Stimulated activated CD8-positive, alpha-beta memory T cell treated with anti-CD3 and anti-CD28 coated beads, Interleukin-12 subunit alpha, Interleukin-12 subunit beta, amount 100 ng/mL, for 1 hour (primary cell): ENCODE measurements at regions not wholly inside any gene's neighbourhood (a gene's known extent, or its start where the extent isn't known, plus 50 kb on each side); places are given as distances from the start of the nearest gene placed in this dataset.
"Not testable (repeated sequence)": the region's sequence is repeated elsewhere in the genome, so short reads cannot be mapped to it uniquely, and the experiment has no call there.

ENCODE experiments used
- DNase-seq: peaks from one replicate; pipeline ENCODE4 v3.0.0-alpha.2; 2020; ENCODE audit warnings: low read depth

DNA sequence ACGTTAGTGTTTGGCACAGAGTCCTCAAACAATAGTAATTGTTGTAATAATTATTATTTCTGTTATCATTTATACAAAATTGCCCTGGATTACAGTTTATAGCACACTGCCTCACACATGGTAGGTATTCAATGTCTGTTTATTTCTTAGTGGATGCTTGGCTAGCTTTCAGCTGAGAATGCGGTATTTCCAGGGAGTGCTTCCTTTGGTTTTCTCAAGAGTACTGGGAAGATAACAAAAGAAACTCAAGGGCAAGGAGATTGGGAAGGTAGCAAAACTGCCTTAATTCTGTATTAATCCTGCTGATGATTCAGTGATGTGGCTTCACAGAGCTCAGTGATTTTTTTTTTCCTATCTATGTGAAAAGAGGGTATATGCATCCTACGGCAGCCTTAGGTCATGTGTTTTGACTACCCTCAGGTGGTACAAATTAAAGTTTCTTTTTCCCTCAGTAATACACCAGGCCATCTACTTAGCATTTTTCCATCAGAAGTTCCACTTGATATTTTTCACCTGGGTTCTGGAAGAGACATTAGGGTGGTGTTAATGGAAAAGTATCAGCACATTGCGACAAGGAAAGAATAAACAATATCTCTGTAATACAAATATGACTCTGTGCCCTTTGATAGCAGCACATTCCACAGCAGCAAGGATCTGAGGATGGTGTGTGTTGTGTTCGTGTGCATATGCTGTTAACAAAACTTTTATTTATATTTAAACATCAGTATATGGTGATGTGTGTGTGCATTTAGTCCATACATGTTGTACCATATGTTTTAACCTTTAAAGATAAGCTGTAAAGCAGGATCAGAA is 124.3 kb upstream of the RASGEF1B start:
- DNase-seq, result no peak

DNA sequence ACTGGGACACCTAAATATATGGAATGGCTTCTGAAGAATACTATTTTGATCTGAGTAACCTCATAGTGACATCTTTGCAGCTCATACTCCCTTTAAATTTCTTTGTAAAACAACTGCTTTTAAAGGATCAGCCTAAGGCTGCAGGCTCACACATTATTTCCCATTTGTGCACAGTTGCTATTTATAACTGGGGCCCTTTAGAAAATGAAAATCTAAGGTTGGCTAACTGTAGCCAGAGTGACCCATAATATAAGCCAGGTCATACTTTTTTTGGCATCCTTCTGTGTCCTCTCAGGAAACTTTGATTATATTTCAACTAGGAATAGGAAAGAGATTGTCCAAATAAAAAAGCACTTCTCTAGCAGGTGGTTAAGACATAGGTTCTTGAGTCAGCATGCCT is 123.6 kb upstream of the RASGEF1B start:
- DNase-seq, result no peak

GRCh38 chr4:81594490-81595159 is 122.9 kb upstream of the RASGEF1B start:
- no peak for DNase-seq

- DNase-seq, result no peak
These were observed 121.0 kb upstream of the RASGEF1B start for GRCh38 chr4:81592701-81593100.

- DNase-seq, result no peak
These were observed 118.9 kb upstream of the RASGEF1B start for GRCh38 chr4:81590596-81590995.

DNA sequence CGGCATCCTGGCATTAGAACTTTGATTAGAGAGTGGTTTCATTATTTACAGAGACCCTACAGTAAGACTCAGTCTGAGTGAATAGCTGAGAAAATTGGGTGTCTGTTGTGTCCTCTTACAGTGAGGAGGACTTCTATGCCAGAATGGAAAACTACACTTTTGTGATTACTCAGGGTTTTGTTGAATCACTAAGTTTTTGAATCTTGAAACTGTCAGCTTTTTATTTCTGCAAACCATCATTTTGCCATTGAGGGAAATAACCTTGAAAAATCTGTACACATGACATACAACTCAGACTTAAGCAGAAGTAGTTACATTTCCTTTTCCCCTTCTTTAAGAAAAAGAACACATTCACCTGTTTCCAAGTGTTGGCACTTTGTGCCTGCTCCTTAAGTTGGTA is 117.6 kb upstream of the RASGEF1B start:
- no peak for DNase-seq

DNA sequence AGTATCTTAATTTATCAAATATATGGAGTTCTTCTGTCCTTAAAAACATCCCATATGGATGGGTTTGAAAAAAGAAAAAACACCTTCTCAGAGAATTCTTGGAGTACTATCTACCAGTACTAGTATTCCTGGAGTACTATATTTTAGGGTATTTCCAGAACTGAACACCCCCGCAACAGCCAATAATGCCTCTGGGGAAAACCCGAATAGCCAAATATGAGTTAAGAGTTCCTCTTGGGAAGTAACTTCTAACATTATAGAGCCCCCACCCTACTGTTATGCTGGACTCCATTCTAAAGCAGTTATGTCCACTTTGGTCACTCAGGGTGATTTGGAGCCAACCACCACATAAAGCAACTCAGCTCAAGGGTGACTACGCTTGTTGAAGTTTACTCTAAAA is 115.0 kb upstream of the RASGEF1B start:
- no peak for DNase-seq

DNA sequence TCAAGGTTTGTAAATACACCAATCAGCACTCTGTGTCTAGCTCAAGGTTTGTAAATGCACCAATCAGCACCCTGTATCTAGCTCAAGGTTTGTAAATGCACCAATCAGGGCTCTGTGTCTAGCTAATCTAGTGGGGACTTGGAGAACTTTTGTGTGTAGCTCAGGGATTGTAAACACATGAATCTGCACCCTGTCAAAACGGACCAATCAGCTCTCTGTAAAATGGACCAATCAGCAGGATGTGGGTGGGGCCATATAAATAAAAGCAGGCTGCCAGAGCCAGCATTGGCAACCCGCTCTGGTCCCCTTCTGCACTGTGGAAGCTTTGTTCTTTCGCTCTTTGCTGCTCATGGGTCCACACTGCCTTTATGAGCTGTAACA is 109.3 kb upstream of the RASGEF1B start:
- DNase-seq, result not testable (repeated sequence)

GRCh38 chr4:81580346-81580993 is 108.8 kb upstream of the RASGEF1B start:
- no peak for DNase-seq

- no peak for DNase-seq
These were observed 105.7 kb upstream of the RASGEF1B start for GRCh38 chr4:81577392-81577791.

GRCh38 chr4:81574991-81575390 is 103.3 kb upstream of the RASGEF1B start:
- DNase-seq, result no peak

- DNase-seq, result no peak
These were observed 102.1 kb upstream of the RASGEF1B start for GRCh38 chr4:81573840-81574239.

- no peak for DNase-seq
These were observed 100.7 kb upstream of the RASGEF1B start for GRCh38 chr4:81572402-81572801.

DNA sequence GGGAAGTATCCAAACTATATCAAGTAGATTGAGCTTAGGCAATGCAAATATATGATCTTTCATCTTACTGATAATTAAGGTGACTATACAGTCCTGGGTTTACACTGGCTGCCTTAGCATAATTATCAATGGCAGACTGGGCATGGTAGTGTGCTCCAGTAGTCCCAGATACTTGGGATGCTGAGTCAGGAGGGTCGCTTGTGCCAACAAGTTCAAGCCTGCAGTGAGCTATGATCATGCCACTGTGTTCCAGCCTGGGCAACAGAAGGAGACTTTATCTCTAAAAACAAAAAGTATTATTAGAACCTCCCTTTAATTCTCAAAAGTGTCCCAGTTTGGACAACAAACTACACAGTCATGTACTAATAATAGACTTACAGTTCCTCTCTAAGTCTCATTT is 99.4 kb upstream of the RASGEF1B start:
- no peak for DNase-seq

DNA sequence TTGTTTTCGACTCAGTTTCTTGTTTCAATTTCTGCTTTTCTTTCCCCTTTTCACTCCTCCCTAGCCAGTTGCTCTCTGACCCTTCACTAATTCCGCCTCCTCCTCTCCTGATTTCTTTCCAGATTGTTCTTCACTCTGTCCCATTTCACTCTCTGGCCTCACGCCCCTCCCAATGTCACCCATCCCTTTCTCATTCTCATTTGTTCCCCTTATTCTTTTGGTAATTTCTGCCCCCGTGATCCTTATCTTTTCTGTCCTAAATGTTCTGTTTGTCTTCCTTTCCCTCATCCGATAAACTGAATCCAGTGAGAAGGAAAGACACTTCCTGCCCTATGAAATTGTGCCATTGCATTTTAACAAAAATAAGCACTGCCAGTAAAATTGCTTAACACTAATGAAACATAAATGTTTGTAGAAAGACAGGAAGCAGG is 94.5 kb upstream of the RASGEF1B start:
- no peak for DNase-seq

DNA sequence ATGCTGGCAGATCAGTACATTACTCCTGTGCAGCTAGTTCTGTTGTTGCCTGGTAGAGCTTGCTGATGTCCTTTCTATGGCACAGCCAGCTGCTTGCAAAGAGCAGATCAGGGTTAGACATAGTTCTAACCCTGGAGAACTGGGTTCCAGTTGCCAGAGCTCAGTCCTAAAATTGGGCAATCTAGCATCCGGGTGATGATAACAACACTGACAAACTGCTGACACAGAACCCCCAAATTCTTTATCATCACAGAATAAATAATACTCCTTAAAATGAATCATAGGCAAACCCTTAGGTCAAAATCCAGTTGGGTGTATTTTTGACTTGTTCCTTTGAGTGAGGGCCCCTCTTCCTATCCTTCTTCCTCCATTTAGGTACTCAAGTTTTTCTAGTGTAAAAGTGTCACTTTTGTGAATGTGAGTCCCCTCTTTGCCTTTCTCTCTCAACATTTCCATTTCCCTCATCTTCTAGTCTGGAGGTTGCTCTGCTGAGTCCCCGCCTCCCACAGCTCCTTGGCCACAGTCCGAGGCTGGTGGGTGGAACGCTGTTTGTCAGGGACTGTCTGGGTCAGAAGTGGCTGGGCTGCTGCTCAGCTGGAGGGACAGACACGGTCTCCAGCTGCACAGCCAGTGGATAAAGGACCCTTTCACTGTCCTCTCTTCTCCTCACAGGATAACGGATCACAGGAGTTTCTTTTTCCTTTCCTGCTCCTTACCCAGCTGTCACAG is 93.6 kb upstream of the RASGEF1B start:
- no peak for DNase-seq

- DNase-seq, result no peak
These were observed 92.3 kb upstream of the RASGEF1B start for GRCh38 chr4:81564025-81564424.

DNA sequence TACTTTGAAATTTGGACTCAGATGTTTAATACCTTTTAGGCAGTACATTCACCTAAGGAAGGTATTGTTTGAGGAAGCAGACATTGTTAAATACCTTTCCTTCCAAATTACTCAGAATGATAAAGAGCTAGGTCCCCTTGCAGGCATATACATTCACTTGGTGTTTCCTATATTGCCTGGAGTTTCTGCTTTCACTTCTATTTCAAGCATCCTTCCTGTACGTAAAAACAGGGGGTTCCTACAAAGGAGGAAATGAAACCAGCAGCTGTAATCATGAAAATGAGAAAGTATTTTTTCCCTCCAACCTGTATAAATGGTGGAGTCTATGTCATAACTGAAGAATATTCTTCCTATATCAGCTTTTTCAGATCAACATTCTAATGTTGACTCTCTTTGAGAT is 90.4 kb upstream of the RASGEF1B start:
- no peak for DNase-seq

DNA sequence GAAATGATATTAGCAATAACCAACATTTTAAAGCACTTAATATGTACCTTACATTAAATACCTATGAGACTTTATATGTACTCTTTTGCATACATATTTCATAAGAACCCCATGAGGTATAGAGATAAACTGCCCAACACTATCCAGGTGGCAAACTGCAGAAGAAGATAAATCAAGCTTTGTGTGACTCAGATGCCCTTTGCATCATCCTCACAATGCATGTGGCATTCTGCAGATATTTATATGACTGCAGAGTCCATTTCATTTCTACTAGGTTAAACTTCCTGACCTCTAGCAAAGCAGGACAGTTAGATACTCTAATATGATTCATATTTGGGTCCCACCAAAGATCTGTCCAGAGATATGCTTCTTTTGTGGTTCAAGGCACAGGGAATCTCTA is 85.6 kb upstream of the RASGEF1B start:
- DNase-seq, result no peak

DNA sequence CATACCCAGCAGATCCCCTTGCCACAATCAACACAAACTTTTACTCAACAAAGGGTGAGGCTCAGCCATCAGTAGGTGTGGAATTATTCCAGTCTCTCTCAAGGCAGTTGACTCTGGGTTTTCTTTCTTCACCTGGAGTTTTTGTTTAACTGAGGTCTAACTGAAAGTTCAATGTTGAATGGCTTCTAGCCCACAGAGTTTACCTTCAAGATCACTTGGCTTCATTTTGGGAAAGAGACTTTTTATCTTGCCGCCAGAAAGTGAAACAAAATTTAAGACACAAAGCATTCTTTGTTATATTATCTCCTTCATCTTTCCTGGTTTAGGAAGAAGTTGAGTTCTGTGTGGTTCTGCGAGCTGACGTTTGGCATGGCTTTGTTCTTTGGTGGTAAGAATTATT is 83.8 kb upstream of the RASGEF1B start:
- no peak for DNase-seq

GRCh38 chr4:81552086-81552485 is 80.4 kb upstream of the RASGEF1B start:
- DNase-seq, result no peak

- no peak for DNase-seq
These were observed 78.7 kb upstream of the RASGEF1B start for GRCh38 chr4:81550388-81550859.
